Fibroblast of the conjunctiva (primary cell): ENCODE measurements at regions not wholly inside any gene's neighbourhood (a gene's known extent, or its start where the extent isn't known, plus 50 kb on each side); places are given as distances from the start of the nearest gene placed in this dataset.

ENCODE experiments used
- DNase-seq: peaks from one replicate; pipeline ENCODE4 v3.0.0-alpha.2; 2010; ENCODE audit warnings: low read depth

DNA sequence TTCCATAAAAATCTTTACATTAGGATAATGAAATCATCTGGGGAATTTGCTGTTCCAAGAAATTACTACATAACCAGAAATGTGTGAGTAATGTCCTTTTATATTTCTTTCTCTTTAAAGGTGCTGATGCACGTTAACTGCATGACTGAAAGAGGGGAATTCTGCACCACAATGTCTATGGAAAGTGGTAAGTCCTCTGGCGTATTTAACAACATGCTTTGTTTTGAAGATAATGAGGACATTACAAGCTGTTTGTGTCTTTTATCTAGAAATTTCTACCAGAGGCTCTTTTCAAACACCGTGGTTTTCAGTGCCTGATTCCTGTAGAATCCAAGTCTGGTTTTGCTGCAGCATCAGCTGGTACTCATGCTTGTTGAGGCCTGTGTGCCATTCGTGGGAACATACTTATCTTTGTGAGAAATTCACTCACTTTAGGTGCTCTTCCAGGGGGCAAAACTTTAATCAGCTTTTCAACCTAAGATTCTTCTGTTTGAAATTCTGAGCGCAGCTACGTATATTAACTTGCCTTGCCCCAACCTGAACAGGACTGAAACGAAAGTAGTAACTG, 257.2 kb downstream of the PDHA2 start:
- DNase-seq: no peak

DNA sequence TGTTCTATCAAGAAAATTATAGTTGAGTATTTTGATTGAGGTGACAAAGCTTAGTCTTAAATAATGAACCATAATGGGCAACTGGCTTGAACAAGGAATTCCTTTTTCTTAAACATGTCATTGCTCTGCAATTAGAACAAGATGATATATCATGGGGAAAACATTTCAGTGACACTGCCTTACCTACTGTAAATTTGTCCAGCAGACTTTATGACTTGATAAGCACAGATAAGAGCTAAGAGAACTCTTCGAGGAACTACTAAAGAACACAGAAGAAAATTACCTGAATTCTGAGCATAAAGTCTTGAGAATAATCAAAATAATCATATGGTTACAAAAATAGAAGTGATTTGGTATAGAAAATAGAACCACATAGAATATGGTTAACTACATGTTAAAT, 257.8 kb downstream of the PDHA2 start:
- no peak for DNase-seq

DNA sequence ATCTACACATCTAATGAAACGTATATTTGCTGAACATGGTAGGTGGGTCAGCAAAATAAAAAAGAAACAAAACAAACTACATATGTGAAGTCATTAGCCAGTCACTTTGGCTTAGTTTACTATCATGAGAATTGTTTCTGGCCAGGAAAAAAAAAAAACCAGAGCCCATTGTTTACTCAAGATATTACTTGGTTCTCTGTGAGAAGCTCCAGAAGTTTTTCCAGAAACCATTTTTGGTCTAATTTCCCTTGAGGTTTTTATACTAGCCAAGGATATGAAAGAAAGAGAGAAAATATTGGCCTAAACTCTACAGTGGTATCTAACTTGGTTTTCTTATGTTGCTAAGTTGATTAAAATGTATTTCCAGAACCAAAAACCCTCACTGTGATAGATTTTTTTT, 259.1 kb downstream of the PDHA2 start:
- no peak for DNase-seq

- DNase-seq: no peak
Observed at GRCh38 chr4:96102541-96103026, 262.7 kb downstream of the PDHA2 start.

- no peak for DNase-seq
Observed at GRCh38 chr4:96103086-96103485, 263.2 kb downstream of the PDHA2 start.

GRCh38 chr4:96108146-96108545, 268.3 kb downstream of the PDHA2 start:
- DNase-seq: no peak

DNA sequence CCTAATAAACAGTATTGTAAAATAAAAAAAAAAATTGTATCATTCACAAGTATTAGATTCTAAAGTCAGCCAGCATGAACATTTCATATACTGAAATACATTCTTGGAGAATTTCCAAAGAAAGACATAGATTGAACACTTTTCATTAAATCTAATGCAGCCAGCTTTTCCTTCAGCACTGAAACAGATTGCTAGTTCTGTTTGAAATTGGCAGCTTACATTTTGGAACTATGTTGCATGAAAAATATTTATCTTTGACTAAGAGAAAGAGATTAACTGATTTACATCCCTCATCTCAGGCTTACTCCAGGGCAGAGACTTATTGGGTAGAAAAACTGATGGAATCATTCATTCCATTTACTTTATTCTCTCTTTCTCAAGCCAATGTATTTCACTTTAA, 272.7 kb downstream of the PDHA2 start:
- DNase-seq: no peak

DNA sequence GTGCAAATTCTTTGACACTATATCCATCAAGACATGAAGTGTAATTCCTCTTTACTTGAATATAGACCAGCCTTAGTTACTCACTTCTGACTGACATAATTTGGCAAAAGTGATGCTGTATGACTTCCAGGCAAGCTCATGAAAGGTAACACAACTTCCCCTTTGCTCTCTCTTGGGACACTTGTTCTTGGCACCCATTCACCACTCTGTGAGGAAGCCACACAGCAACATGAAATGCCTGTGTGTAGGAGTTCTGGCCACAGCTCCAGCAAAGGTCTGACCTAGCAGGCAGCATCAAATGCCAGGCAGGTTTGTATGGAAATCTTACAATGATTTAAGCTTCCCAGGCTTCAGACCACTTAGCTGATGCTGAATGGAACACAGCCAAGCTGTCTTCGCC, 280.3 kb downstream of the PDHA2 start:
- DNase-seq: no peak

GRCh38 chr4:96126227-96126626, 286.3 kb downstream of the PDHA2 start:
- DNase-seq: no peak

DNA sequence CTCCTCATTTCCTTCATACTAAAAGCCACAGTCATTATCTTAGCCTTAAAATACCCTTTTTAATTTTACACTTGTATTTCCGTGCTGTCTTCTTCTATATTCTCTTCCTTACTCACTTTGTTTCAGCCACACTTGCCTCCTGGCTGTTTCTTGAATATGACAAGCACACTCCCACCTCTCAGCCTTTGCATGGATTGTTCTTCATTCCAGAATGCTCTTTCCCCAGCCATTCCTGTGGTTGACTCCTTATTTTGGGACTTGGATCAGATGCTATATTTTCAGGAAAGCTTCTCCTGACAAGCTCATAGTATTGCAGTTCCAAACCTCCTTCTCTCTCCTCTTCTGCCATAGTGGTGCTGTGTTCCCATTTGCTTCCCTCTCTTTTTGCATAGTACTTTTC, 291.3 kb downstream of the PDHA2 start:
- no peak for DNase-seq

DNA sequence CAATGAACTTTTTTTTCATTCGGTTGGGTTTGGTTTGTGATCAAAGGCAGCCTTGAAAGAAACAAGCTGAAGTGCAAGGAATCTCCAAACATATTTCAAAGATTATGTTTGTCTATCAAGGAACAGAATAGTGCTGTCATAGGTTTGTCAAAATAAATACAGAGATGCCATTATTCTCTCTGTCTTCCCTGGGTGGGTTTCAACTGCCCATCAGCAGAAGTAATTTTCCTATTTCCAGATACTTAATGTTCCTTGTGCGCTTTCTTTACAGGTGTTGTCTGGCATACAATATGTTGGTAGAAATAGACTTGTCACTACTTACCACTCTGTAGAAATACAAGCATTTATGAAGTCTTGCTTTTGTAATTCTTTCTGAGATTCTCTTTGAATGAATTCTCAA, 294.9 kb downstream of the PDHA2 start:
- no peak for DNase-seq

DNA sequence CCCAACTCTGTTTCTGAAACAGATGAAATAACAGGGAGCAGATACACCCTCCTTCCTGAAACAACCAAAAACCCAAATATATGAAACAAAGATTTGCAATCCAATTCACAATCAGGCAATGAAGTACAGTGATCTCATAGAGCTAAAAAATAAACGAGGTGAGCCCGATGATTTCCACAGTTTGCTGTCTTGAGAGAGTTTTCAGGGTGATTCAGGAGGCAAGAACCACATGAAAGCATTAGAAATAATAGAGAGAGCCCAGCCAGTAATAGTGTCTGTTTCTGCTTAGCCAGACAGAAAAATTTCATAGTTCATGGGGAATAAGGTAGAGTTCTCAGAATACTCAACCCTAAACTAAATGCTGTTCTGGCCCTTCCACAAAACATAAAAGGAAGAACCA, 296.2 kb downstream of the PDHA2 start:
- DNase-seq: no peak

DNA sequence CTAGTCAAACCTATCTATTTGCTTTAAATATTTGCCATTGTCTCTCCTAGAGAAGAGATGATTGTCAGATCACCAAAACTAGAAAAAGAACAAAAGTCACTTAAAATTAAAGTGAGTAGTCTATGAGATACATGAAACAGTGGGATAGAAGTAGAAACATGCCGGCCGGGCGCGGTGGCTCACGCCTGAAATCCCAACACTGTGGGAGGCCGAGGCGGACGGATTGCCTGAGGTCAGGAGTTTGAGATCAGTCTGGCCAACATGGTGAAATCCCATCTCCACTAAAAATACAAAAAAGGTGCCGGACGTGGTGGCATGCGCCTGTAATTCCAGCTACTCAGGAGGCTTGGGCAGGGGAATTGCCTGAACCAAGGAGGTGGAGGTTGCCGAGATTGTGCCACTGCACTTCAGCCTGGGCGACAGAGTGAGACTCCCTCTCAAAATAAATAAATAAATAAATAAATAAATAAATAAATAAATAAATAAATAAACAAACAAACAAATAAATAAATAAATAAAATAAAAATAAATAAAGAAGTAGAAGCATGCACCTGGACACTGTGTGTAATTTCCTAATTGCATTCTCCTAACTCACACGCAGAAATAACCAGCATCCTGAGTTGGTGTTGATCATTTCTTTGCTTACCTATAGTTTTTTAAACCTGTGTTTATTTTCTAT, 299.5 kb downstream of the PDHA2 start:
- DNase-seq: no peak

GRCh38 chr4:96145601-96146000, 305.7 kb downstream of the PDHA2 start:
- DNase-seq: no peak

GRCh38 chr4:96146686-96147085, 306.8 kb downstream of the PDHA2 start:
- no peak for DNase-seq

DNA sequence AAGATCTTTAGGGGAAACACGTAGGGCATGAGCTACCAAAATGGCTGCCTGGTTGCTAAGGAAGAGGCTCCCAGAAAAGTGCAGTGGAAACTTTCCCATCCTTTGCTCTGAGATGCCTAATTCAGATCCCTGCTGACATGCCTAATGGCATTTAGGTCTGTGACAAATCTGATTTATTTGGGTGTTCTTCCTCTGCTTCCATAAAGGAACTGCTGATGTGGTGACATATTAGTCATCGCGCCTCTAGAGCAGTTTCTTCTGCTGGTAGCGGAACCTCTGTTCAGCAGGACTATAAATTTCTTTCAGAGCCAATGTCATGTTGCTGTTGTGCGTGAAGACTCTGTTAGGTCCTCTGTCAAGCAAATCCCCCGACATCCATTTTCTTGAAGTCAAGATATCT, 310.0 kb downstream of the PDHA2 start:
- DNase-seq: no peak

DNA sequence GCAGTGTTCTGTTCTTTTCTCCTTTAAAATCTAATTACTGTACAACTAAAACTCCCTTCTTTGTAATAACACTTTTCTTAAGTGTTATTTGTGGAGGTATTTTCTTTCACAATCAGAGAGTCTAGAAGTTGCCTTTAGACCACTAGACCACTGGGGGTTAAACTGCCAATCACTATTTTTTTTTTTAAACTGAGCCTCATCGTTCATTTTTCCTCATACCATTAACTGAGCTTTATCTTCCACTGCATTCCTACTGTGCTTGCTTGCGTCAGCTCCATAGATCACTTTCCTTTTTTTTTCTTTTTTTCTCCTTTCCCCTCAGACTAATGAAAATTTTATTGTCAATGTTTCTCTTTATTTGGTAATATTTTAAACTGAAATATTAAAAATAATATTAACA, 310.6 kb downstream of the PDHA2 start:
- no peak for DNase-seq

DNA sequence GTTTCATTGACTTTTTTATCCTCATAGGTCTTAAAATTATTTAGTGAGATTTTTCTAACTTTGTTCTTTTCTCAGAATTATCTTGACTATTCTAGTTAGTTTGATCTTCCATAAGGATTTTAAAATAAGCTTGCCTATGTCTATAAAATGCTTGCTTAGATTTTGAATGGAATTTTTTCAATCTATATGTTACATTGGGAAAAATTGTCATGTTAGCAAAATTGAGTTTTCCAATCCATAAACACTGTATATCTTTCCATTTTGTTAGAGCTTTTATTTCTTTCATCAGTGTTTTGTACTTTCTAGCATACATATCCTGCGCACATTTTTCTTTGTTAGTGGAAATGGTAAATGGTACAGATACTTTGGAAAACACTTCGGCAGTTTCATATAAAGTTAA, 312.9 kb downstream of the PDHA2 start:
- DNase-seq: no peak

- no peak for DNase-seq
Observed at GRCh38 chr4:96154676-96155075, 314.8 kb downstream of the PDHA2 start.

- DNase-seq: no peak
Observed at GRCh38 chr4:96162636-96163035, 322.7 kb downstream of the PDHA2 start.

GRCh38 chr4:96164814-96165351, 325.0 kb downstream of the PDHA2 start:
- DNase-seq: no peak

GRCh38 chr4:96166806-96167205, 326.9 kb downstream of the PDHA2 start:
- no peak for DNase-seq

- DNase-seq: no peak
Observed at GRCh38 chr4:96170198-96170597, 330.3 kb downstream of the PDHA2 start.

DNA sequence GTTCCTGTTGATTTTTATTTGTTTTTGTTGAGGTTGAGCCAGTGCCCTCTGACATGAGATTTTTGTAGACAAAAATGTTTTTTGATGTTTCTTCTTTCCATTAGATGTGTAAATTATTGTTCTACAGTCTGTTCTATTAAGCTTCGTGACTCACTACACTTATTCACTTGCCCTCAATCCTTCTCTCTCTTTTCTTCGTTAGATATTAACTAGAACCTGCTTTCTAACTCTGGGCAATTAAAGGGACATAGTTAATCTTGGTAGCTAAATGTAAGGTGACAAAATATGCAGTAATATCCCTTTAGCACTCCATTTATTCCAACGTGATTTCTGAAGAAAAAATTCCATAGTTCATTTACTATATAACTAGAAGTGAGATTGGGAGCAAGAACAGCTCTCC, 333.9 kb downstream of the PDHA2 start:
- DNase-seq: no peak
